Activated CD8-positive, alpha-beta memory T cell treated with anti-CD3 and anti-CD28 coated beads, Interleukin-2, amount 10 ng/mL, durations not matched to agents 7 days and 5 days (primary cell): ENCODE measurements at regions not wholly inside any gene's neighbourhood (a gene's known extent, or its start where the extent isn't known, plus 50 kb on each side); places are given as distances from the start of the nearest gene placed in this dataset.
A peak's percentile ranks its signal among the peaks of the same experiment; 100 is the strongest.

ENCODE experiments used
- ATAC-seq: fragments of 150-1000 bp; cut with Tn5 transposase; one replicate; pipeline ENCODE4 v1.10.0; 2021; ENCODE audit warnings: moderate library complexity
- CTCF ChIA-PET: fragments of 350-600 bp; sonication (Branson Sonifier 250); formaldehyde crosslinking; loops from one replicate; lab custom pipeline; 2021; ENCODE audit warnings: antibody characterized with exemption; lab: Charles Lee
- DNase-seq: peaks from one replicate; pipeline ENCODE4 v3.0.0-alpha.2; 2020
- H3K27ac Mint-ChIP-seq: one replicate; pipeline ENCODE4 v1.8.0; 2021; ENCODE audit warnings: mild to moderate bottlenecking, mixed read lengths
- H3K27me3 Mint-ChIP-seq: one replicate; pipeline ENCODE4 v1.8.0; 2021; ENCODE audit warnings: mixed read lengths
- H3K36me3 Mint-ChIP-seq: one replicate; pipeline ENCODE4 v1.8.0; 2021; ENCODE audit warnings: mild to moderate bottlenecking, mixed read lengths
- H3K4me1 Mint-ChIP-seq: one replicate; pipeline ENCODE4 v1.8.0; 2021; ENCODE audit warnings: mixed read lengths
- H3K4me3 Mint-ChIP-seq: one replicate; pipeline ENCODE4 v1.8.0; 2021; ENCODE audit warnings: mild to moderate bottlenecking, moderate library complexity, mixed read lengths
- H3K9me3 Mint-ChIP-seq: one replicate; pipeline ENCODE4 v1.8.0; 2022; ENCODE audit warnings: low read depth, mixed read lengths

GRCh38 chr6:120129228-120129627, 779.7 kb upstream of the MAN1A1 start:
- no peaks in the 10 kb centered on the region for H3K27me3 Mint-ChIP-seq
- ATAC-seq: no peak
- no peak for DNase-seq
- H3K27ac Mint-ChIP-seq: no peak overlapping the region
- no peaks in the 10 kb centered on the region for H3K4me1 Mint-ChIP-seq
- no peaks in the 10 kb centered on the region for H3K36me3 Mint-ChIP-seq
- no peak overlapping the region for H3K4me3 Mint-ChIP-seq
- no peaks in the 10 kb centered on the region for H3K9me3 Mint-ChIP-seq
- CTCF ChIA-PET: no interaction called here

- ATAC-seq: no peak
- peaks cover 4% of the 10 kb centered on the region for H3K9me3 Mint-ChIP-seq
- no peaks in the 10 kb centered on the region for H3K27me3 Mint-ChIP-seq
- no peaks in the 10 kb centered on the region for H3K36me3 Mint-ChIP-seq
- CTCF ChIA-PET: no interaction called here
- H3K4me1 Mint-ChIP-seq: no peaks in the 10 kb centered on the region
- no peak overlapping the region for H3K4me3 Mint-ChIP-seq
- no peak overlapping the region for H3K27ac Mint-ChIP-seq
- DNase-seq: no peak
These were observed 772.8 kb upstream of the MAN1A1 start for GRCh38 chr6:120122401-120122800.

- DNase-seq (no peak), ATAC-seq (no peak)
- Mint-ChIP-seq H3K4me1 (no peaks in the 10 kb centered on the region), H3K27ac (no peak overlapping the region), H3K36me3 (no peaks in the 10 kb centered on the region), H3K9me3 (no peaks in the 10 kb centered on the region), H3K4me3 (no peak overlapping the region), H3K27me3 (no peaks in the 10 kb centered on the region)
- CTCF ChIA-PET: no interaction called here
These were observed 766.8 kb upstream of the MAN1A1 start for GRCh38 chr6:120116343-120116742.

- no peak for ATAC-seq
- Mint-ChIP-seq H3K9me3 (no peaks in the 10 kb centered on the region), H3K27me3 (no peaks in the 10 kb centered on the region), H3K4me1 (no peaks in the 10 kb centered on the region), H3K36me3 (no peaks in the 10 kb centered on the region), H3K27ac (no peak overlapping the region), H3K4me3 (no peak overlapping the region)
- DNase-seq: no peak
- CTCF ChIA-PET: no interaction called here
These were observed 763.4 kb upstream of the MAN1A1 start for GRCh38 chr6:120112980-120113379.

GRCh38 chr6:120111001-120111400, 761.4 kb upstream of the MAN1A1 start:
- H3K27ac Mint-ChIP-seq: no peak overlapping the region
- no peaks in the 10 kb centered on the region for H3K27me3 Mint-ChIP-seq
- no peaks in the 10 kb centered on the region for H3K4me1 Mint-ChIP-seq
- H3K9me3 Mint-ChIP-seq: no peaks in the 10 kb centered on the region
- no peak for DNase-seq
- CTCF ChIA-PET: no interaction called here
- no peak for ATAC-seq
- no peaks in the 10 kb centered on the region for H3K36me3 Mint-ChIP-seq
- no peak overlapping the region for H3K4me3 Mint-ChIP-seq

GRCh38 chr6:120108061-120108795, 758.7 kb upstream of the MAN1A1 start:
- no peak for ATAC-seq

GRCh38 chr6:120103618-120104017, 754.1 kb upstream of the MAN1A1 start:
- Mint-ChIP-seq H3K4me1 (no peaks in the 10 kb centered on the region), H3K9me3 (no peaks in the 10 kb centered on the region), H3K27me3 (no peaks in the 10 kb centered on the region), H3K36me3 (no peaks in the 10 kb centered on the region), H3K27ac (no peak overlapping the region), H3K4me3 (no peak overlapping the region)
- DNase-seq (no peak), ATAC-seq (no peak)
- CTCF ChIA-PET: no interaction called here

More at GRCh38 chr6:120108061-120108795, 758.7 kb upstream of the MAN1A1 start:
- Mint-ChIP-seq H3K4me3 (no peak overlapping the region), H3K9me3 (no peaks in the 10 kb centered on the region), H3K4me1 (no peaks in the 10 kb centered on the region), H3K36me3 (no peaks in the 10 kb centered on the region), H3K27ac (no peak overlapping the region), H3K27me3 (no peaks in the 10 kb centered on the region)
- no peak for DNase-seq
- CTCF ChIA-PET: no interaction called here

- Mint-ChIP-seq H3K27me3 (no peaks in the 10 kb centered on the region), H3K4me1 (no peaks in the 10 kb centered on the region), H3K27ac (no peak overlapping the region), H3K36me3 (no peaks in the 10 kb centered on the region), H3K4me3 (no peak overlapping the region), H3K9me3 (no peaks in the 10 kb centered on the region)
- CTCF ChIA-PET: interaction anchor here (0.7 kb wide), 1 partner anchor 847 kb away, joined by 3 read pairs; no protein-coding TSS in a partner anchor
- ATAC-seq (no peak), DNase-seq (no peak)
These were observed 747.2 kb upstream of the MAN1A1 start for GRCh38 chr6:120096696-120097260.

GRCh38 chr6:120083186-120083585, 733.6 kb upstream of the MAN1A1 start:
- CTCF ChIA-PET: no interaction called here
- H3K27ac Mint-ChIP-seq: no peak overlapping the region
- no peak for ATAC-seq
- no peak overlapping the region for H3K4me3 Mint-ChIP-seq
- no peaks in the 10 kb centered on the region for H3K4me1 Mint-ChIP-seq
- H3K27me3 Mint-ChIP-seq: no peaks in the 10 kb centered on the region
- DNase-seq: no peak
- no peaks in the 10 kb centered on the region for H3K36me3 Mint-ChIP-seq
- H3K9me3 Mint-ChIP-seq: no peaks in the 10 kb centered on the region

GRCh38 chr6:120077489-120077888, 727.9 kb upstream of the MAN1A1 start:
- Mint-ChIP-seq H3K36me3 (no peaks in the 10 kb centered on the region), H3K27me3 (no peaks in the 10 kb centered on the region), H3K4me1 (no peaks in the 10 kb centered on the region), H3K4me3 (no peak overlapping the region), H3K27ac (no peak overlapping the region), H3K9me3 (no peaks in the 10 kb centered on the region)
- DNase-seq: no peak
- no peak for ATAC-seq
- CTCF ChIA-PET: no interaction called here

GRCh38 chr6:120058410-120058809, 708.8 kb upstream of the MAN1A1 start:
- Mint-ChIP-seq H3K4me3 (no peak overlapping the region), H3K4me1 (no peaks in the 10 kb centered on the region), H3K9me3 (peaks cover 3% of the 10 kb centered on the region), H3K27me3 (no peaks in the 10 kb centered on the region), H3K27ac (no peak overlapping the region), H3K36me3 (no peaks in the 10 kb centered on the region)
- ATAC-seq: no peak
- DNase-seq: no peak
- CTCF ChIA-PET: no interaction called here

GRCh38 chr6:120056085-120056484, 706.5 kb upstream of the MAN1A1 start:
- H3K36me3 Mint-ChIP-seq: no peaks in the 10 kb centered on the region
- peak; percentile 16 for ATAC-seq
- peaks cover 3% of the 10 kb centered on the region for H3K9me3 Mint-ChIP-seq
- no peak overlapping the region for H3K4me3 Mint-ChIP-seq
- CTCF ChIA-PET: interaction anchor here (1.5 kb wide), 1 partner anchor 13 kb away, joined by 4 read pairs; no protein-coding TSS in a partner anchor
- DNase-seq: no peak
- H3K27ac Mint-ChIP-seq: no peak overlapping the region
- no peaks in the 10 kb centered on the region for H3K4me1 Mint-ChIP-seq
- no peaks in the 10 kb centered on the region for H3K27me3 Mint-ChIP-seq

GRCh38 chr6:120055071-120055470, 705.5 kb upstream of the MAN1A1 start:
- no peaks in the 10 kb centered on the region for H3K27me3 Mint-ChIP-seq
- H3K27ac Mint-ChIP-seq: no peak overlapping the region
- peaks cover 3% of the 10 kb centered on the region for H3K9me3 Mint-ChIP-seq
- no peak for ATAC-seq
- no peak overlapping the region for H3K4me3 Mint-ChIP-seq
- H3K4me1 Mint-ChIP-seq: no peaks in the 10 kb centered on the region
- CTCF ChIA-PET: interaction anchor here (1.5 kb wide), 1 partner anchor 12 kb away, joined by 4 read pairs; no protein-coding TSS in a partner anchor
- no peaks in the 10 kb centered on the region for H3K36me3 Mint-ChIP-seq
- DNase-seq: no peak

GRCh38 chr6:120039664-120040063, 690.1 kb upstream of the MAN1A1 start:
- Mint-ChIP-seq H3K9me3 (no peaks in the 10 kb centered on the region), H3K4me1 (no peaks in the 10 kb centered on the region), H3K27me3 (no peaks in the 10 kb centered on the region), H3K4me3 (no peak overlapping the region), H3K36me3 (no peaks in the 10 kb centered on the region), H3K27ac (no peak overlapping the region)
- ATAC-seq: no peak
- CTCF ChIA-PET: no interaction called here
- no peak for DNase-seq
